ENCODE measurements at regions not wholly inside any gene's neighbourhood (a gene's known extent, or its start where the extent isn't known, plus 50 kb on each side); places are given as distances from the start of the nearest gene placed in this dataset.

DNA sequence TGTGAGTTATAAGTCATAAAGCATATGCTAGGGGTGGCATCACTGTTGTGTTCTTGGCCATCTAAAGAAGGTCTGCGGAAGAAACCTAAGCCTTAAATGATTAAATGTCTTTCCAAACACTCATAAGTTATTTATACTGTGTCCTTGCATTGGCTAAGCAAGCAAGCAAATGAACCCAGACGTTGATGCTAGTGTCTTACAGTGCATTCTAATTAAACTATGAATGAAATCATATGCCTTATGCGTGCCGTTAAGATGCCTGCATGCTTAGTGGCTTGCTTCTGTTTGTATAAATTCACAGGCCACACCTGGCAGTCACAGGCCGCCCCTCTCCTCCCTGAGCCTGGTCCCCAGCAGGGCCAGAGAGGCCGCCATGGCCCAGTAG is 49.9 kb downstream of the RIN2 start:
- TF ChIP-seq GATA1 (IDR thresholded peaks at IDR 0.05; ENCODE audit: low read depth, low read length): no peak
- no peak for TF ChIP-seq POLR2A (IDR thresholded peaks at IDR 0.05; ENCODE audit: low read length)
- no peak for DNase-seq

DNA sequence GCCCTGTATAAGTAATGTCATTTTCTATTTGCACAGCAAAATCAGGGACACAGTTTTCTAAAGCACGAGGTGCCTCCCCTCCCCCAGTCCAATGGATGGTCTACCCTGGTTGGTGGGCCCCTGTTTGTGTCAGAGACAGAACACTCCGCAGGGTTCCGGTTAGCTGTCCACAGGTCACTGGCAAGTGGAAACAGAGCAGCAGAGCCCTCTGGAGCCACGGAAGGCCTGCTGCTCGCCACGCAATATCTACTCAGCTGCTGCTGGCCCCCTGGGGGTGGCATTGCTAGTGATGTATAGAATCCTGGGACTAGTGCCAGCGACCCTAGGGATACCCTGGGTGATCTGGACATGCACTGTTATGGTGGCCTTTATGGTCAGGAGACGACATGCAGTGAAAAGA is 50.4 kb downstream of the RIN2 start:
- no peak for DNase-seq
- TF ChIP-seq GATA1 (IDR thresholded peaks at IDR 0.05; ENCODE audit: low read depth, low read length): no peak
- TF ChIP-seq POLR2A (IDR thresholded peaks at IDR 0.05; ENCODE audit: low read length): no peak

DNA sequence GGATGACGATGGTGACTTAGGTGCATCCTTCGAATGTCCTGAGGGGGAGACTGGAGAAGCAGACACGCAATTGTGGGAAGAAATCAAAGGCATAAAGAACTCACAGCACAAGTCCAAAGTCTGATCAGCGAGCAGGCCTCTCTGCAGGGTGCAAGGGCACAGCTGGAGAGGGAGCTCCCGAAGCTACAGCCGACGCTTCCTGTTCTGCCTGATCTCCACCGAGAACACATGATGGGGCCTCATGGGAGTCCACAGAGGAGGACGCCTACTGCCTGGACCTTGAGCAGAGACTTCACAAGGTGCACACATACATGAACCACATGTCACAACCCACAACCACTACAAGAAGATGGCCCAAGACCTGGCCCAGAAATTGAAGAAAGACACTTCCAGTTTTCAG is 51.4 kb downstream of the RIN2 start:
- DNase-seq: no peak
- TF ChIP-seq POLR2A (IDR thresholded peaks at IDR 0.05; ENCODE audit: low read length) (no peak), GATA1 (IDR thresholded peaks at IDR 0.05; ENCODE audit: low read depth, low read length) (no peak)

GRCh38 chr20:19811231-19811630 is 53.2 kb downstream of the RIN2 start:
- TF ChIP-seq GATA1 (IDR thresholded peaks at IDR 0.05; ENCODE audit: low read depth, low read length): no peak
- no peak for TF ChIP-seq POLR2A (IDR thresholded peaks at IDR 0.05; ENCODE audit: low read length)
- DNase-seq: no peak

DNA sequence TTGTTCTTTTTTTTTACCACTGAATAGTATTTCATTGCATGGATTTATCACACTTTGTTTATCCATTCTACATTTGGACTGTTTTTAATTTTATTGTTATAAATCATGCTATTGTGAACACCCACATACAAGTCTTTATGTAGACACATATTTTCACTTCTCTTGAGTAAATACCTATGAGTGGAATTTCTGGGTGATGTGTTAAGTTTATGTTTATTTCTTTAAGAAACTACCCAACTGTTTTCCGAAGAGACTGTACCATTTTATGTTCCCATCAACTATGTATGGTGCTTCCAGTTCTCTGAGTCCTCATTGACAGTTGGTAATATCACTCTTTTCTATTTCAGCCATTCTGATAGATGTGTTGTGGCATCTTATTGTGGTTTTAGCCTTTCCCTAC is 54.0 kb downstream of the RIN2 start:
- TF ChIP-seq POLR2A (IDR thresholded peaks at IDR 0.05; ENCODE audit: low read length) (no peak), GATA1 (IDR thresholded peaks at IDR 0.05; ENCODE audit: low read depth, low read length) (no peak)
- DNase-seq: no peak

DNA sequence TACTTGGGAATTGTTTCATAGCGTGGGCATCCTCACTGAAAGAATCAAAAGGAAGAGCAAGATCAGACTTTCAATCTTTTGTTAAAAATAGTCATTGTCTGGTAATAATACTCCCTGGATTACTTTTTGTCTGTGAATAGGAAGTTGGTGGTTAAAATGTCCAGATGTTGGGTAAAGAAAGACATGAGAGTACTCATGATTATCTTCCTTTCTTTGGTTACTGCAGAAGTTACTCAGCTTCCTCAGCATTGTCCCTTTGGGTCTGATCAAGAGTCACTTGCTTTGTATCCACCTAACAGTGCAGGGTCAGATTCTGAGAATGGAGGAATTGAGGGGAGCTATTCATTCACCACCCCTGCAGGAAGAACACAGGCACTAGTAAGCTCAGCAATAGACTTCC is 54.6 kb downstream of the RIN2 start:
- TF ChIP-seq POLR2A (IDR thresholded peaks at IDR 0.05; ENCODE audit: low read length) (no peak), GATA1 (IDR thresholded peaks at IDR 0.05; ENCODE audit: low read depth, low read length) (no peak)
- DNase-seq: no peak

DNA sequence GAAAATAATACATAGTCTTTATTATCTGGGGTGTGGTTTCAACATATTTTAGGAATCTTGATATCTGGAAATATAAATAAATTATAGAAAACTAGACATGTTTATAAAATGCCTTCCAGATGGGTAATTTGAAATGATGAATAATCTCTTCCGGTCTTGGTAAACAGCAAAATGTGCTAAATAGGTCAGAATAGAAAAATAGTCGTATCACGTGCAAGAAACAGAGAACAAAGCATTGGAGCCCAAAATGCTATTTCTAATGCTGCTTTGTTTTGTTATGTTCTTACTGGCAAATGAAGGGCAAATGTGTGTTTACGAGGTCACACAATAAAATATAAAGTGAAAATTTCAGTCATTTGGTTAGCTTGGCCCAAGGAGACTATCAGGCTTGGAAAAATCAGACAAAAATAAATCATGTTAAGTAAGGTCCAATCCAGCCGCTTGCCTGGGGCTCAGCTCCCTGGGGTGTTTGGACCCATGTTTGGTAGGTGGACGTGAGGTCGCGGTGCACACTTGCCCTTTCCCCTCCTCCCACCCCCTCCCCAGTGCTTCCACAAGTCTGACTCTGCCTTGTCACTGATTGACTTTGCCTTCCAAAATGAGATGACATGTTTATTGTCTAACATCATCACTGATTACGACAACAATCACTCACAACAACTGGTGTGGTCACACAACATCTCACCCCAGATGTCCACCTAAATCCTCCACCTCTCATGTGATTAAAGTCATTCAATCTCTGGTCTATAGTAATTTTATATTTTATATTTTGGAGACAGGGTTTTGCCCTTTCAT is 56.0 kb downstream of the RIN2 start:
- DNase-seq: no peak
- no peak for TF ChIP-seq POLR2A (IDR thresholded peaks at IDR 0.05; ENCODE audit: low read length)
- no peak for TF ChIP-seq GATA1 (IDR thresholded peaks at IDR 0.05; ENCODE audit: low read depth, low read length)

DNA sequence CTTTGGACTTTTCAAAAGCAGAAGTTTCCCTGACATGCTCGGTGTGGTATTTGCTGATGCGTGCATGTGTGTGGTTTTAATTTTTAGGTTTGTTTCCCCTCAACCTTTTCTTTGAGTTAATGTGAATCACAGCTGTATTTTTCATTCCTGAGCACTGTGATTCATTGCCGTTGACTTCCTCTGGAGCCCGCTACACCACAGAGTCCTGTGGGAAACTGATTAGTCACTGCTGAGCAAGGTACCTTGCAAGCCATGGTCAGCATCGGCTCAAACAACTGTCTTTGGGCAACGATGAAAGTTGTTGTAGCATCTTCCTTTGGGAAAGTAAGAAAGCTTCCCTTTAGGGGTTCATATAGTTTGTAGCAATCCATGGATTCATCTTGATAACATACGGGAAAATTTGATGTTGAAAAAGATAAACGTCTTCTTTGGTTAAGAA is 57.5 kb downstream of the RIN2 start:
- DNase-seq: no peak
- TF ChIP-seq GATA1 (IDR thresholded peaks at IDR 0.05; ENCODE audit: low read depth, low read length) (no peak), POLR2A (IDR thresholded peaks at IDR 0.05; ENCODE audit: low read length) (no peak)

DNA sequence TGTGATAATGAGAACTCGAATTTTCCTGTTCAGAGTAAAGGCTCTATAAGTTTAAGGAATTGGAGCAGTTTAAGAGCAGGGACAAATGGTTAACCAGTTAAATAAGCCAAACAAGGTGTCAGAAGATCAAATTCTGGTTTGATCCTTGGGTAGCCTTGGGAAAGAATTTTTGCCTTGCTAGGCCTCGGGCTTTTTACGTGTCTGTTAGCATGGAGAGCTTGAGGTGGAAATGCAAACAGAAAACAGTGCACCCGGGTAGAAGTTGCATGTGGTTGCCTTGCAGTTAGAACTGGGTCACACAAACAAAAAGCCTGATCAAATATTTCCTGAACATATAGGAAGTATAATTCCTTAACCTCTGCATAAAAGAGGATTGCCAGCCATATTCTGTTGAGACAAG is 58.3 kb downstream of the RIN2 start:
- TF ChIP-seq POLR2A (IDR thresholded peaks at IDR 0.05; ENCODE audit: low read length) (no peak), GATA1 (IDR thresholded peaks at IDR 0.05; ENCODE audit: low read depth, low read length) (no peak)
- DNase-seq: no peak

- no peak for DNase-seq
- no peak for TF ChIP-seq POLR2A (IDR thresholded peaks at IDR 0.05; ENCODE audit: low read length)
- no peak for TF ChIP-seq GATA1 (IDR thresholded peaks at IDR 0.05; ENCODE audit: low read depth, low read length)
Measured at GRCh38 chr20:19817017-19817416, 59.0 kb downstream of the RIN2 start.

DNA sequence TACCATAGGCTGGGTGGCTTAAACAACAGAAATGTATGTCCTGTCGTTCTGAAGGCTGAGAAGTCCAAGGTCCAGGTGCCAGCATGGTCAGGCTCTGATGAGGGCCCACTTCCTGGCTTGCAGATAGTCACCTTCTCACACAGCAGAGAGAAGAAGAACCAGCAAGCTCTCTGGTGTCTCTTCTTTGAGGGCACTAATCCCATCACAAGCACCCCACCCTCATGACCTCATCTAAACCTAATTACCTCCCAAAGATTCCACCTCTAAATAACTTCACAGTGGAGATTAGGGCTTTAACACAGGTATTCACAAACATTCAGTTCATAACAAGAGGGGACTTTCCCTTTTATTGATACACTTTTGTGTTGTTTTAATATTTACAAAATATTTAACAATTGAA is 61.1 kb downstream of the RIN2 start:
- TF ChIP-seq POLR2A (IDR thresholded peaks at IDR 0.05; ENCODE audit: low read length) (no peak), GATA1 (IDR thresholded peaks at IDR 0.05; ENCODE audit: low read depth, low read length) (no peak)
- DNase-seq: no peak

DNA sequence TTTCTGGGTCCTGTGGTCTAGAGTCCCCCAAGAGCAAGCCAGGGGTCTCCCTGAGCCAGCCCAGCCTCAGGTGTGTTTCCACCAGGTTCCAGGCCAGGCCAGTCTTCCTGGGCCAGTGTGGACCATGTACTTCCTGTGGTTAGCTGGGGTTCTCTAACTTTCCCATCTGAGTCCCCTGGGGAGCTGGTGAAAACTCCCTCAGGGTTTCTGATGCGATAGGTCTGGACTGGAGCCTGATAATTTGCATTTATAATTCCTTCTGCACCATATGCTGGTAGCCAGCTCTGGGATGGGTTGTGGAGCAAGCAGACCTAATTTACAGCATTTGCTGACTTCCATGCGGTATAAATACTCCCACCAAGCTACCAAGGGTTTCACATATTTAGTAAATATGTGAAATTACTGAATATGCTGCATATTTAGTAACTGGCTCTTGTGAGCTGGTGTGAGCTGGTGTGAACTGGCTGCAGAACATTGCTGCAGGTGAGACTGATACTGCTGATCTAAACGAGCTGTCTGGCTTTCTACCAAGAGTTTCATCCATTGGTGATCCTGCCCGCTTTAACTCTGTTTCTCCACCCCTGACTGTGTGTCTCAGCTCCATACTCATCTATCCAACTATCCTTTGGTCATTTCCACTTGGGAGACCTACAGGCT is 62.6 kb downstream of the RIN2 start:
- DNase-seq: no peak
- TF ChIP-seq GATA1 (IDR thresholded peaks at IDR 0.05; ENCODE audit: low read depth, low read length) (no peak), POLR2A (IDR thresholded peaks at IDR 0.05; ENCODE audit: low read length) (no peak)

DNA sequence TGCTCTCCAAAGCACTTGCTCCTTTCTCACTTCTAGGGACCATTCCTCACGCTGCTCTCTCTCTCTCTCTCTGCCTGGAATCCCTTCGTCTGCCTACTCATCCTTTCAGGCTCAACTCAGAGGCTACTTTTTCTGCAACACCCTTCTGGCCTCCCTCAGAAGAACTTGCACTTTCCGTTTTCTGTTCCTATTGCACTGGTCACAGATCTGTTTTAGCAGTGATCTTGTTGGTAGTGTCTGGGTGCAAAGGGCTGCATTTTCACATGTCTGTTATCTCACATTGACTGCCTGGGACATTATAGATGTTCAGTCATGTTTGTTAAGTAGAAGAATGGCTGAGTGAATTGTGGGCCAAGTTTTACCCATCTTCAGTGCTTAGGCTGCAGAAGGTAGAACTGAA is 63.5 kb downstream of the RIN2 start:
- no peak for DNase-seq
- TF ChIP-seq POLR2A (IDR thresholded peaks at IDR 0.05; ENCODE audit: low read length) (no peak), GATA1 (IDR thresholded peaks at IDR 0.05; ENCODE audit: low read depth, low read length) (no peak)

DNA sequence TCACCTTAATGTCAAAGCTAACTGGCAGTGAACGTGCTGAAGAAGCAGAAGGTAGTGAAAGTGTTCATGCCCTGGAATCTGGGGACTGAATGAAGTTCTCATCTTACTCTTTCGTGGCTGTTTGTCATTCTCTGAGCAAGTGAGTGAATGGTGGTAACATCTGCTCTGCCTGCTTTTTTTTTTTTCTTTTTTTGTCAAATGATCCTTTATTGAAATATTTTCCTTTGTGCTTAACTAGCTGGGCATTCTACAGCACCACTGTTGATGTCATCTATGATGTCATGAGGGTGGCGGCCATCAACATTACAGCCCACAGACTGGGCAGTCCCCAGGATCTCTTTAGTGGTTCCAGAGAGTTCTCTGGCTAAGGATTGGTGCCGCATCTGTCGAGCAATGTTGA is 65.2 kb downstream of the RIN2 start:
- TF ChIP-seq POLR2A (IDR thresholded peaks at IDR 0.05; ENCODE audit: low read length) (no peak), GATA1 (IDR thresholded peaks at IDR 0.05; ENCODE audit: low read depth, low read length) (no peak)
- no peak for DNase-seq

DNA sequence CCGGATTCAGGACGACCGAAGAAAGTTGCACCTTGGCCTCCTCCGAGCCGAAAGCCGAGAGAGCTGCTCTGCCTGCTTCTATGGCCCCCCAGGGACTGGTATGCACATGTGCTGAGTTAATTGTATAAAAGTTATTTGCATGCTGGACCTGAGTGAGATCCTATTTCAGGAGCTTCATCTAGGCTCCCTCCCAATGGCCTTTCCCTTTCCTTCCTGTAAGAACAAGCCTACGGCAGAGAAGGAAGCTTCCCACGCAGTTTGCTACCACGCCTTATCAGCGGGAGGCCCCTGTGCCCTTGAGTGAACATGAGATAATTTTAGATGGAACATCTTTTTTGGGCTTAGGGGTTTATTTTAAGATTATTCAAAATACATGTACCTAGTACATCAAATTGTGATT is 65.9 kb downstream of the RIN2 start:
- TF ChIP-seq POLR2A (IDR thresholded peaks at IDR 0.05; ENCODE audit: low read length) (no peak), GATA1 (IDR thresholded peaks at IDR 0.05; ENCODE audit: low read depth, low read length) (no peak)
- no peak for DNase-seq
